Activated CD8-positive, alpha-beta memory T cell treated with anti-CD3 and anti-CD28 coated beads for 36 hours (primary cell): ENCODE measurements at regions not wholly inside any gene's neighbourhood (a gene's known extent, or its start where the extent isn't known, plus 50 kb on each side); places are given as distances from the start of the nearest gene placed in this dataset.

Experiments
- CTCF ChIA-PET: fragments of 350-600 bp; sonication (Branson Sonifier 250); formaldehyde crosslinking; loops from one replicate; lab custom pipeline; 2021; ENCODE audit warnings: antibody characterized with exemption; lab: Charles Lee
- POLR2A ChIA-PET: fragments of 350-600 bp; sonication (Branson Sonifier 250); formaldehyde crosslinking; loops from one replicate; lab custom pipeline; 2021; ENCODE audit warnings: antibody characterized with exemption; lab: Charles Lee

DNA sequence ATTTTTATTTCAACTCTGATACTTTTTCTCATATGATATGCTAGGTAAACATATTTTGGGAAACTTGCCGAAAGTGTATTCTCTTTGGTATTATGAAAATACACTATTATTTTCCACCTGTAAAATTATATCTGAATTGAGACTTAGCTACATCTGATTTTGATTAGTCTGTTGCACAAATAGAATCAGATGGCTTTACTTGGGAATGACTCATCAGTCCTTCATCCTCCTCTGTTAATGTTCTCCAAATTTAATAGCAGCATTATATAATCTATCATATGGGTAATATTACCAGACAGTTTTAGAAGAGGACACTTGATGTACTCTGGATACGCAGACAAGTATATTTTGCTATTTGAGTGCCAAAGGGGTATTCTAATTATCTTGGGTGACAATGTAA lies 245.3 kb downstream of the CTH start:
- ChIA-PET CTCF (no interaction called here), POLR2A (no interaction called here)

GRCh38 chr1:70659891-70660290 lies 248.8 kb downstream of the CTH start:
- CTCF ChIA-PET = no interaction called here
- POLR2A ChIA-PET = no interaction called here

DNA sequence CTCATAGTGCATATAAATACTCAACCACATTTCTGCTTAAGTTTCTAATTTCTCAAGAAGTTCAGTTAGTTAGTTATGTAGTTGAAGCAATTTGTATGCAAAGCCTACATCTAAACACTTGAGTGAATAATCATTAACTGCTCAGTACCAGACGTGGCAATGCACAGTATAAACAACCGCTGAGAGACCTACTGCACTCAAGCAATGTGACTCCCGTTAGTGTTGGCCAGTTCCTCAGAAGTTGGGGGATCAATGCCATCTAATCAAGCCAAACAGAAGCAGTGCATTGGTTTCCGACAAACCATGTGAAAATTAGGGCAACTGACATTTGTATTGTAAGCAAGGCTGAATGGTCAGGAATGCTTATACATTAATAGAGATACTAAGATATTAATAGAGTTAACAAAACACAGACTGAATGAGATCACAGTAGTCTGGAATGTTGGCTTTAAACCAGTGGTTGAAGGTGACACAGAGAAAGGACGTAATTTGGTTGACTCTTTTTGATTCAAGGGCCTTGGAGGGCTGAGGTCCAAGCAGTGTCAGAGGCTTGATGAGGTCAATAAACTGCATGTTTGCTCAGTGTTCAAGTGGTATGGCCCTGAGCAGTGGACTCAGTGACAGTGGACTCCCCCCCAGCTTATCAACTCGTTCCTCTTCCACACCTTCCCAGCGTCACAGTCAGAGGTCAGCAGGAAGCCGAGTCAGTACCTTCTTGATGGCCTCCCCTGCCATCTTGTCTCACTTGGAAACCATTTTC lies 255.5 kb downstream of the CTH start:
- POLR2A ChIA-PET = no interaction called here
- CTCF ChIA-PET = no interaction called here

DNA sequence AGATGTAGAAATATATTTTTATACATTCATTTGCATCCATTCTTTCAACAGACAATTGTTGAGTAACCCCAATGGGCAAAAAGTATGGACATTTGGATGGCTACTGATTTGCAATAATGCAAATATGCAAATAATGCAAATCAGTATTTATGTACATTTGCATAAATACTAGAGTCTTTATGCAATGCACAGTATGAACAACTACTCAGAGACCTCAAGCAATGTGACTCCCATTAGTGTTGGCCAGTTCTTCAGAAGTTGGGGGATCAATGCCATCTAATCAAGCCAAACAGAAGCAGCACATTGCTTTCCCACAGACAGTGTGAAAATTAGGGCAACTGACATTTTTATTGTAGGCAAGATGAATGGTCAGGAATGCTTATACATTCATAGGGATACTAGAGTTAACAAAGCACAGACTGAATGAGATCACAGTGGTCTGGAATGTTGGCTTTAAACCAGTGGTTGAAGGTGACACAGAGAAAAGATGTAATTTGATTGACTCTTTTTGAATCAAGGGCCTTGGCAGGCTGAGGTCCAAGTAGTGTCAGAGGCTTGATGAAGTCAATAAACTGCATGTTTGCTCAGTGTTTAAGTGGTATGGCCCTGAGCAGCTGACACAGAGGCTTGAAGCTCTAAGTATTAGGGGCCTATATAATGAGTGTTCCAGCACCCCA lies 256.6 kb downstream of the CTH start:
- CTCF ChIA-PET = no interaction called here

GRCh38 chr1:70671006-70671405 lies 259.9 kb downstream of the CTH start:
- ChIA-PET CTCF (no interaction called here), POLR2A (no interaction called here)

More for the DNA sequence above, 256.6 kb downstream of the CTH start:
- POLR2A ChIA-PET = no interaction called here

- ChIA-PET CTCF (no interaction called here), POLR2A (no interaction called here)
Observed at GRCh38 chr1:70672442-70672888, 261.4 kb downstream of the CTH start.

DNA sequence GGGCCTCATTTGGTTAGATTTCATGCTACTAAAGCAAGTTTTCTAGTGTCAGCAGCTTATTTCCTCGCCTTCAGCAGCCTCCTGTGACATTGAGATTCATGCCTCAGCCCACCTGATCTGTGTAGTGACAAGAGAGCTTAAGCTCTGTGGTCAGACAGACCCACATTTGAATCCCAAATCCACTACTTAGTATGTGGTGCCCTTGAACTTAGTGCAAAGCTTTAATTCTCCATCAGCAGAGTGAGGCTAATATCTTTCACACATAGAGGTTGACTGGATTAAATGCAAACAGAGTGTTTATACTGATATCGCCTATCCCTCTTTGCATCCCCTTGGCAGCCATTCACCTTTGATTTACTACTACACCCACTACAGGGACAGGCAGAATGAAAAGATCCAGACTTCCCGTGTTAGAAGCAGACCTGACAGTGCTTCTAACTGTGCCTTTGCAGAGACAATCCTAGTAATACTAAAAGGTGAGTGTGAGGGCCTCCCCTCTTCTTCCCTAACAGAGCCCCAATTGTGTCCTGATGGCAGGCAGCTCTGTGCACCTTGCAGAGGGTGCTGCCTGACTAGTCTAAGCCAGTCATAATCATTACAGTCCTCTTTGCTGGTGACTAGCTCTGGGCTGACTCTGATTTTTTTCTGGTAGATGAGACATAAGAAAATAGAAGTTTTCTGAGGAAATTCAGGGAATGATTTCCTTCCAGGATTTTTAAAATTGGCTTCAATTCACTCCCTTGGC lies 264.0 kb downstream of the CTH start:
- ChIA-PET CTCF (no interaction called here), POLR2A (no interaction called here)

GRCh38 chr1:70675737-70676156 lies 264.7 kb downstream of the CTH start:
- CTCF ChIA-PET = no interaction called here
- POLR2A ChIA-PET = no interaction called here

- ChIA-PET CTCF (interaction anchor here (0.8 to 1.6 kb wide), 2 partner anchors 361 to 364 kb away, joined by 3 to 4 read pairs; no protein-coding TSS in a partner anchor), POLR2A (no interaction called here)
Observed at GRCh38 chr1:70685300-70686286, 274.5 kb downstream of the CTH start.

DNA sequence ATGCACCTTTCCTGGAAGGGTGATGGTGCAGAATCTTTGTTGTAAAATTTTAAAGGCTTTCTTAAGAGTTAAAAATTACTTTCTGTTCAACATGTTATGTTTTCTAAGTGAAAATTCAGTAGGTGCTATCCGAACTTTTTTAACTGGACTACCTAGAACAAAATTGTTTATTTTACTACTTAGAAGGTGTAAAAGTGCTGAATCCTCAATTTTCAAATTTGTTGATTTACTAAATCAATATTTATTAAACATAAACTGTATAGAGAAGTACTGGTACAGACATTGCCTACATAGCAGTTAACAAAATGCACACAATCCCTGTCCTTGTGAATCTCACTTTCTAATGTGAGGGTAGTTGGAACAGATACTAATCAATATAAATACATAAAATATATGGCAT lies 277.5 kb downstream of the CTH start:
- ChIA-PET POLR2A (no interaction called here), CTCF (no interaction called here)

- ChIA-PET CTCF (no interaction called here), POLR2A (no interaction called here)
Observed at GRCh38 chr1:70706381-70707037, 295.4 kb downstream of the CTH start.

DNA sequence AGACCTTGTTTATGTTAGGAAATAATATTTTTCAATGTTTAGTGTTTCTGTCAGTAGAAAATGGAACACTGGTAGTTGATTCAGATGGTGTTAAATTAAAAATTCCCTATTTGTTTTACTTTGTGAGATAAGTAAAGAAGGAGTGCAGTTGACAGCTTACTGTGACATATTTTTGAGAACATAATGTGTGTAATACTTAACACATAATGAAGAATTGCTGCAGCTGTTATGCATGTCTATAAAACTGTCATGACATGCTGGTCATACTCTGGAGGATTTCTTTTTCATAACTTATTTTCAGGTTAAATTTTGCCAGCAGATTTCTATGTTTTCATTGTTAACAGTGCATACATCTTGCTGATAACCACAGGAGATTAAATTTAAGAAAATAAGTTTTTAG lies 296.1 kb downstream of the CTH start:
- CTCF ChIA-PET = no interaction called here
- POLR2A ChIA-PET = no interaction called here

- POLR2A ChIA-PET = no interaction called here
- CTCF ChIA-PET = no interaction called here
Observed at GRCh38 chr1:70714149-70714548, 303.1 kb downstream of the CTH start.

DNA sequence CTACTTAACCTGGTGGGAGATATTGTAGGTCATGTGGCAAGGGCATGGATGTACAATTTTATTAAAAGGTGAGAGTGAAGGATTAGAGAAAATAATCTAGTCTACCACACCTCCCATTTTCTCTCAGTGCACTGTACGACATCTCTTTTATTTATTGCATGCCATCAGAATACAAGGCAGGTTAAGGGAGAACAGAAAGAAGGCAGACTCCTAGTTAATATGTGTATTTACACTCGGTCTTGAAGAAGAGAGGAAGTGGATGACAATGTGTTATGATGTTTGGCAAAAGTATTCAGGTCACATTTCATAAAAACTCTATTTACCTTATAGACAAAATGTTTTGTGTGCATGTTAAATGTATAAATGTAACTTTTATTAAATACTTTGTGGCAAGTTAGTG lies 306.1 kb downstream of the CTH start:
- CTCF ChIA-PET = no interaction called here
- POLR2A ChIA-PET = no interaction called here

DNA sequence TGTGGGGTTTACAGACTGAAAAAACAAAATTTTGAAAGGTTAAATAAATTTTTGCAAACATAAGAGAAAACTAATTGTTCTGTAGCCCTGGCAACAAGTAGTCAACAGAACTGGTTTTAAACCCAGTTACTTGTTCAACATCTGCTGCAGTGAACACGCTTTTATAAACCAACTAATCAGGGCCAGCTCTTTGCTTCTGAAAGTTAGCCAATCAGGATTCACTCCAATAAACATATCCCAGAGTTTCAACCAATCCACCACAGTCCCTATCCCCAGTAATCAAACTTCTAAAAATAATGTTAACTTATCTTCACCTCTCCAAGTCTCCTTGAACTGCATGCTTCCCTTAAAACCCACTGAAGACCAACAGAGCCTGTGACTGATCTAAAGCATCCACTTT lies 306.6 kb downstream of the CTH start:
- ChIA-PET POLR2A (no interaction called here), CTCF (no interaction called here)

DNA sequence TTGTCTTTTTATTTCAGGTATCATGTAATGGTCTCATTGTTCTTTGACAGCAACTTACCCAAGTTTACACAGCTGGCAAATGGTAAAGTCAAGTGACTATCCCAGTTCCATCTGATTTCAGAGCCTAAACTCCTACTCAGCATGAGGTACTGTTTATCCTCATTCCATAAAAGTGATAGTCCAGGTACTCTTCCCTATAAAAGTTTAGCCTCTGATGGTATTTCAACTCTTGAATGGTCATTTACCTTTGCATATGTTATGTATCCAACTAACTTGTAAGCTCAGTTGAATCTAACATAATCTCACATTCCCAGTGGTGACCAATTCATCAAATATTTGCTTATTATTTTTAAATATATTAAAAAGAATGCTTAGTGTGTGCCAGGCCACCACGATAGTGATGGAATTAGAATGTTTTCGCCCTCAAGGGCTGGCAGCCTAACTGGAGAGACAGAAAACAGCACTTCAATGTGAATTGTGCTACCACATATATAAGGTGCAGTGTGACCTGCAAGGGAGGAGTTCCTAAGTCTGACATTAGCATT lies 307.1 kb downstream of the CTH start:
- CTCF ChIA-PET = no interaction called here
- POLR2A ChIA-PET = no interaction called here

DNA sequence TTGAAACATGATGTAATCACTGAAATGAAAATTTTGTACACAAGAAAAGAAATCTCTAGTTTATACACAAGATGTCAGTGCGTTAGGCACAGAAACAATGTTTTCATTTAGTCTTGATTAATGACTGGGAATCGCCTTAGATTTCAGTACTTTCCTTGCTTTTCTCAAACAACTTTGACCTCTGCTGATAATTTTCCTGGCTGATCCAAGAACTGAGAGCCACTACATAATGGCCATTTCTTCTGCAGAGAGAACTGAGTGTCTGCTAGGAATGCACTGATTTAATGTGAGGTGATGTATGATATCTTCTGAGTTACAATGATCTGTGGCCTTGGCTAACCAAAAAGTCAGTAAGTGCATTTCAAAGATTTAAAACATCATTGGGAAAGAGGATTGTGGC lies 308.1 kb downstream of the CTH start:
- CTCF ChIA-PET = no interaction called here
- POLR2A ChIA-PET = no interaction called here

DNA sequence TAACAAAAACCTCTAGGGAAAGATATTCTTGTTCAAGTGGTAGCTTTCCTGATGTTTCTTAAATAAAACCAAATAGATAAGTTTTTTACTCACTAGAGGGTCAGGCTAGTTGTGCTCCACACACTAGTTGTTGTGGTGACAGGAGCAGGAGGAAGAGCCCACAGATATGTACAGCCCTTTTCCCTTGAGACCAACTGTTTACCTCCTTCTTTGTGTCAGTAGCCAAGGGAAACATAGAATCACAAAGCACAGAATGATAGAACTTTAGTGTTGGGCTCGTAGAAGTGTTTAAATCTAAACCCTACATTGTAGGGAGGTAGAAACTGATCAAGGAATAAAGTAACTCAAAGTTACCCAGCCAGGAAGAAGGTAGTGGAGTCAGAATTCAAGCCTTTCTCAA lies 309.0 kb downstream of the CTH start:
- CTCF ChIA-PET = no interaction called here
- POLR2A ChIA-PET = no interaction called here

- ChIA-PET CTCF (no interaction called here), POLR2A (no interaction called here)
Observed at GRCh38 chr1:70720521-70720920, 309.5 kb downstream of the CTH start.
